ENCODE measurements at regions not wholly inside any gene's neighbourhood (a gene's known extent, or its start where the extent isn't known, plus 50 kb on each side); places are given as distances from the start of the nearest gene placed in this dataset.

- TF ChIP-seq CTCF (conservative IDR thresholded peaks at IDR 0.05; ENCODE audit: low read depth, low read length): no peak
- H3K4me3 ChIP-seq (ENCODE audit: low read depth, low read length): no peak overlapping the region
- no peak for DNase-seq (ENCODE audit: low read depth)
Measured at GRCh38 chr4:164464313-164464712, 289.6 kb upstream of the SMIM31 start.

GRCh38 chr4:164467493-164467892 lies 286.4 kb upstream of the SMIM31 start:
- DNase-seq (ENCODE audit: low read depth): no peak
- H3K4me3 ChIP-seq (ENCODE audit: low read depth, low read length): no peak overlapping the region
- TF ChIP-seq CTCF (conservative IDR thresholded peaks at IDR 0.05; ENCODE audit: low read depth, low read length): no peak

GRCh38 chr4:164481306-164482091 lies 272.4 kb upstream of the SMIM31 start:
- TF ChIP-seq CTCF (conservative IDR thresholded peaks at IDR 0.05; ENCODE audit: low read depth, low read length): no peak
- no peak for DNase-seq (ENCODE audit: low read depth)
- H3K4me3 ChIP-seq (ENCODE audit: low read depth, low read length): no peak overlapping the region

GRCh38 chr4:164482092-164482404 lies 271.9 kb upstream of the SMIM31 start:
- no peak for DNase-seq (ENCODE audit: low read depth)
- H3K4me3 ChIP-seq (ENCODE audit: low read depth, low read length): no peak overlapping the region
- TF ChIP-seq CTCF (conservative IDR thresholded peaks at IDR 0.05; ENCODE audit: low read depth, low read length): no peak

- TF ChIP-seq CTCF (conservative IDR thresholded peaks at IDR 0.05; ENCODE audit: low read depth, low read length): no peak
- DNase-seq (ENCODE audit: low read depth): no peak
- H3K4me3 ChIP-seq (ENCODE audit: low read depth, low read length): no peak overlapping the region
Measured at GRCh38 chr4:164482758-164483157, 271.2 kb upstream of the SMIM31 start.

GRCh38 chr4:164483711-164484110 lies 270.2 kb upstream of the SMIM31 start:
- H3K4me3 ChIP-seq (ENCODE audit: low read depth, low read length): no peak overlapping the region
- DNase-seq (ENCODE audit: low read depth): no peak
- no peak for TF ChIP-seq CTCF (conservative IDR thresholded peaks at IDR 0.05; ENCODE audit: low read depth, low read length)

- no peak overlapping the region for H3K4me3 ChIP-seq (ENCODE audit: low read depth, low read length)
- no peak for DNase-seq (ENCODE audit: low read depth)
- no peak for TF ChIP-seq CTCF (conservative IDR thresholded peaks at IDR 0.05; ENCODE audit: low read depth, low read length)
Measured at GRCh38 chr4:164484551-164484950, 269.4 kb upstream of the SMIM31 start.
